Right atrium auricular region (tissue), 2 donors: ENCODE measurements at regions not wholly inside any gene's neighbourhood (a gene's known extent, or its start where the extent isn't known, plus 50 kb on each side); places are given as distances from the start of the nearest gene placed in this dataset.

Source experiments
- DNase-seq: peaks from one replicate; pipeline ENCODE4 v3.0.0-alpha.2; 2019; ENCODE audit warnings: low spot score
- H3K27ac ChIP-seq, 2 donors: fragments of 200-600 bp; sonication (generic); 1 replicate in 1 of 2; 2 replicates in 1 of 2; pipeline ENCODE4 v1.5.1; 2016 to 2019
- H3K27me3 ChIP-seq, 2 donors: fragments of 200-600 bp; sonication (generic); one replicate each; pipeline versions ENCODE4 v1.5.1 to v1.6.0; 2017 to 2019
- H3K36me3 ChIP-seq: fragments of 200-600 bp; sonication (generic); one replicate; pipeline ENCODE4 v1.5.1; 2016
- H3K4me1 ChIP-seq, 2 donors: fragments of 200-600 bp; sonication (generic); one replicate each; pipeline versions ENCODE4 v1.5.1 to v1.6.0; 2017 to 2019
- H3K4me3 ChIP-seq, 2 donors: fragments of 200-600 bp; sonication (generic); 1 replicate in 1 of 2; 2 replicates in 1 of 2; pipeline ENCODE4 v1.5.1; 2017 to 2019; ENCODE audit warnings: mild to moderate bottlenecking in 1 of 2, moderate library complexity in 1 of 2
- H3K9me3 ChIP-seq, 2 donors: fragments of 200-600 bp; sonication (generic); one replicate each; pipeline ENCODE4 v1.5.1; 2019
- CTCF ChIP-seq, 2 donors: fragments of 200-600 bp; sonication (generic); IDR thresholded peaks; one replicate each; pipeline ENCODE4 v1.5.1; 2019; ENCODE audit warnings: antibody characterized with exemption in 2 of 2

DNA sequence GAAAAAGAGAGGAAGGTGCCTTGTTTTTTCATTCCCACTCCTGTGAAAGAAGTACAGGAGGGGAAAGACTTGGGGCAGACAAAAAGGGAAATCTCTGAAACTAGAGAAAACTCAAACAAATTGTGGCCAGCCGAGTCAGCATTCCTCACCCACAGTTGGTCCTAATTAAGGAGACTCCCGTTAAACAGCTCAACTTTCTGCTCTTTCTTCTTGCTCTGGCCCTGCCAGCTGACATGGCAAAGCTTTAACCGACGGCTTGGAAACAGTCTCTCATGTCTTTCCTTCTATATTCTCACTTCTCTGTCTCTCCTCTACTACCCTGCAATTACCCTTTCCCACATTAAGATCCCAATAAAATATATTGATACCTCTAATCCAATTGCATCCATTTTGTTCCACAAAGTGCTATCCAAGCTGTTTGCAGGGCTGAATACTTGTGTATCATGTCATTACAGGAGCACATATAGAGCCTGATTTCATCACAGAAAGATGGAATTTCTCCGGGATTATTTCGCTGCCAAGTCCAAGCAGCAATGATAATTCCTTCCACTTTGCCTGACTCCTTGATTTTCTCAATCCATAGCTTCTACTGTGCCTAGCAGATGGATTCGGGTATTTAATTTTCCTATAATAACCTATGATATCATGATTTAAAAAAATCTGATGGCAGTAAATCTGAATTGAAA is 65.4 kb upstream of the IPO9 start:
- H3K9me3 ChIP-seq, result no peaks in the 10 kb centered on the region
- TF ChIP-seq CTCF (IDR thresholded peaks at IDR 0.05), result no peak
- H3K4me1 ChIP-seq, result peaks cover 0 to 32% of the 10 kb centered on the region in 2 donors
- H3K4me3 ChIP-seq, result no peak overlapping the region
- no peak overlapping the region for H3K27ac ChIP-seq
- H3K36me3 ChIP-seq, result no peaks in the 10 kb centered on the region
- DNase-seq, result no peak
- no peaks in the 10 kb centered on the region for H3K27me3 ChIP-seq

- no peak overlapping the region for H3K4me3 ChIP-seq
- peaks cover 0 to 35% of the 10 kb centered on the region in 2 donors for H3K4me1 ChIP-seq
- H3K27me3 ChIP-seq, result no peaks in the 10 kb centered on the region
- TF ChIP-seq CTCF (IDR thresholded peaks at IDR 0.05), result no peak
- no peaks in the 10 kb centered on the region for H3K36me3 ChIP-seq
- H3K9me3 ChIP-seq, result no peaks in the 10 kb centered on the region
- DNase-seq, result no peak
- H3K27ac ChIP-seq, result no peak overlapping the region
Measured at GRCh38 chr1:201764166-201764565, 64.8 kb upstream of the IPO9 start.

DNA sequence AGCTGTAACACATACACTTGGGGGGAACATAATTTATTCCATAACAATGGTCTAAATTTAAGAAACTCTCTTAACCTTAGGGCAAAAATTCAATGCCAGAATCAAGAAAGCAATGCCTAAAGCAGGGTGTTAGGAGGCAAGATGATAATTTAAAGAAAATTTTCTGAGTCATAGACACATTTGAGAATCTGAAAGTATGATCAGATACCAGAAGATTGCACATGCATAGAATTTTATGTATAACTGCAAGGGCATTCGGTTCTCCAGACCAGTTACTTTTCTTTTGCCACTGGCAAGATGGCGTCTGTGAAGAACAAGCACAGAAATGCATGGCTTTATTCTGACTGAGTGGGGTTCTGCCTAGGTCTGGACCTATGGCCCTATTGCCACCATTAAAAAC is 64.4 kb upstream of the IPO9 start:
- Histone ChIP-seq H3K4me3 (no peak overlapping the region), H3K4me1 (peaks cover 0 to 37% of the 10 kb centered on the region in 2 donors), H3K36me3 (no peaks in the 10 kb centered on the region), H3K9me3 (no peaks in the 10 kb centered on the region), H3K27me3 (no peaks in the 10 kb centered on the region), H3K27ac (no peak overlapping the region)
- no peak for DNase-seq
- TF ChIP-seq CTCF (IDR thresholded peaks at IDR 0.05), result no peak

GRCh38 chr1:201766131-201766866 is 62.7 kb upstream of the IPO9 start:
- DNase-seq, result no peak
- H3K9me3 ChIP-seq, result peaks cover 0 to 12% of the 10 kb centered on the region in 2 donors
- no peak for TF ChIP-seq CTCF (IDR thresholded peaks at IDR 0.05)
- no peaks in the 10 kb centered on the region for H3K36me3 ChIP-seq
- no peaks in the 10 kb centered on the region for H3K27me3 ChIP-seq
- no peak overlapping the region for H3K4me3 ChIP-seq
- peaks cover 0 to 35% of the 10 kb centered on the region in 2 donors for H3K4me1 ChIP-seq
- H3K27ac ChIP-seq, result peak overlapping the region in 1 of 2 donors; percentile 20

DNA sequence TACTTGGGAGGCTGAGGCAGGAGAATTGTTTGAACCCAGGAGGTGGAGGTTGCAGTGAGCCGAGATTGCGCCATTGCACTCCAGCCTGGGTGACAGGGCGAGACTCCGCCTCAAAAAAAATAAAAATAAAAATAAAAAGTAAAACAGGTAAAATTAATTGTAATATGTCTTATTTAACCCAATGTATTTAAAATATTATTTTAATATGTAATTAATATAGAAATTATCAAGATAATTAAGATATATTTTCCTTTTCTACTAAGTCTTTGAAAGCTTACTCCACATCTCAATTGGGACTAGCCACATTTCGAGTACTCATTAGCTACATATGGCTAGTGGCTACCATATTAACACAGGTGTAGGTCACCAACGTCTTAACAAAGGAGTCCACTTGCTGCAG is 61.6 kb upstream of the IPO9 start:
- no peaks in the 10 kb centered on the region for H3K36me3 ChIP-seq
- peaks cover 0 to 31% of the 10 kb centered on the region in 2 donors for H3K4me1 ChIP-seq
- DNase-seq, result no peak
- no peak for TF ChIP-seq CTCF (IDR thresholded peaks at IDR 0.05)
- H3K9me3 ChIP-seq, result peaks cover 5 to 22% of the 10 kb centered on the region in 2 donors
- H3K27ac ChIP-seq, result no peak overlapping the region
- H3K4me3 ChIP-seq, result no peak overlapping the region
- no peaks in the 10 kb centered on the region for H3K27me3 ChIP-seq
